Thymus (tissue), 11 donors: ENCODE measurements at regions not wholly inside any gene's neighbourhood (a gene's known extent, or its start where the extent isn't known, plus 50 kb on each side); places are given as distances from the start of the nearest gene placed in this dataset.

Source experiments
- DNase-seq, 9 donors: peaks; one replicate each; pipeline ENCODE4 v3.0.0-alpha.2; 2013; ENCODE audit warnings: low spot score in 9 of 9, low read depth in 6 of 9, missing footprints in 1 of 9
- H3K27ac ChIP-seq, 2 donors: one replicate each; pipeline ENCODE4 v1.5.1; 2013; ENCODE audit warnings: control low read depth in 1 of 2, low read depth in 1 of 2, low read length in 1 of 2, mild to moderate bottlenecking in 1 of 2, moderate library complexity in 1 of 2
- H3K27me3 ChIP-seq, 2 donors: one replicate each; pipeline ENCODE4 v1.5.1; 2013; ENCODE audit warnings: low read length in 1 of 2; ENCODE audit not compliant: control insufficient read depth in 2 of 2, insufficient read depth in 1 of 2
- H3K36me3 ChIP-seq, 2 donors: one replicate each; pipeline ENCODE4 v1.5.1; 2013; ENCODE audit warnings: low read length in 1 of 2, mild to moderate bottlenecking in 1 of 2, moderate library complexity in 1 of 2; ENCODE audit not compliant: control insufficient read depth in 2 of 2, insufficient read depth in 2 of 2
- H3K4me1 ChIP-seq, 2 donors: one replicate each; pipeline ENCODE4 v1.5.1; 2013; ENCODE audit warnings: low read length in 2 of 2; ENCODE audit not compliant: control insufficient read depth in 2 of 2, insufficient read depth in 2 of 2
- H3K4me3 ChIP-seq, 2 donors: one replicate each; pipeline ENCODE4 v1.5.1; 2013; ENCODE audit warnings: low read length in 2 of 2, control low read depth in 1 of 2, mild to moderate bottlenecking in 1 of 2
- H3K9me3 ChIP-seq, 2 donors: one replicate each; pipeline ENCODE4 v1.5.1; 2013; ENCODE audit warnings: low read length in 1 of 2, mild to moderate bottlenecking in 1 of 2; ENCODE audit not compliant: control insufficient read depth in 2 of 2, insufficient read depth in 1 of 2
- WGBS: extraction: QIAGEN DNeasy Blood & Tissue Kit; methylation state at CpG from one replicate; pipeline ENCODE4 v1.1.7; 2013; 5-methylcytosine and 5-hydroxymethylcytosine counted together
- donor health status: healthy.

- Histone ChIP-seq H3K9me3 (no peaks in the 10 kb centered on the region), H3K36me3 (no peaks in the 10 kb centered on the region), H3K4me3 (no peak overlapping the region), H3K4me1 (no peaks in the 10 kb centered on the region), H3K27me3 (no peaks in the 10 kb centered on the region), H3K27ac (no peak overlapping the region)
- DNase-seq: no peak
- 89% methylated on average over 2 of the region's 2 CpGs for WGBS
Observed at GRCh38 chr6:48188158-48188557, 77.2 kb upstream of the PTCHD4 start.

DNA sequence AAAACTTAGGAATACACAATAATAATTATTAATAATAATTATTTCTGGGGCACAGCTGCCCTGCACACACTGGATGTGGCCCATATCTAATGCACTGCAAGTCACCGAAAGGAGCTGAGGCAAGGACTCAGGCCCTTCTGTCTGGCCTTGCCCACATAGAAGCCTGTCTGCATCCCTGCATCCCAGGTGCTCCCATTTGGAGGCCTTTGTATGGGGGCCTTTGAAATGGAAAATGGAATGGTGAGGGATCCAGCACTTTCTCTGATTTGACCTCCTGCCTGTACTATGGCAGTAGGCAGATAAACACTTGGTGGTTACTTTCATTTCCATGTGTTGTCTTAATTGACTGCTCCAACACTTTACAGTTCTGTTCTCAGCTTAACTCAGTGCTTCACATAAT lies 75.7 kb upstream of the PTCHD4 start:
- H3K36me3 ChIP-seq: no peaks in the 10 kb centered on the region
- WGBS: 100% methylated on average over 1 of the region's 1 CpG

DNA sequence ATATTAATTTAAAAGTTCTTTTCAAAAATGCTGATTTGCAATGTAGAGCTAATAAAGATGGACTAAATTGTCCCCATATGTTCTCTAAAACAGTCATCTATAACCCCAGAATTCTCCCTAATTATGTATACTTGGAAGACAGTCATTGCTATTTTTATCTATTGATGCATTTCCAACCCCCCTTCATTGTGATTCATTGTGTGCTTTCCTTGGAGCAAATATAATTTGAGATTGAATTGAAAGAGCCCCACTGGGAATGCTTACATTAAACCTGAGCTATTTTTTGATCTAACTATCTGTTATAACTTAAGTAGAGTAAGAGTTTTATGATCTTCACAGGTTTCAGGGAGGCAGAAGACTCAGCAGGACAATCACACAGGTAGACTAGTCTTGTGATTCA lies 73.7 kb upstream of the PTCHD4 start:
- H3K4me1 ChIP-seq: no peaks in the 10 kb centered on the region
- no peaks in the 10 kb centered on the region for H3K36me3 ChIP-seq
- DNase-seq: no peak
- no peak overlapping the region for H3K27ac ChIP-seq
- no peaks in the 10 kb centered on the region for H3K9me3 ChIP-seq
- H3K4me3 ChIP-seq: no peak overlapping the region
- no peaks in the 10 kb centered on the region for H3K27me3 ChIP-seq

More for the DNA sequence above, 75.7 kb upstream of the PTCHD4 start:
- H3K27me3 ChIP-seq: no peaks in the 10 kb centered on the region
- no peaks in the 10 kb centered on the region for H3K9me3 ChIP-seq
- H3K4me3 ChIP-seq: no peak overlapping the region
- no peak for DNase-seq
- no peaks in the 10 kb centered on the region for H3K4me1 ChIP-seq
- no peak overlapping the region for H3K27ac ChIP-seq

DNA sequence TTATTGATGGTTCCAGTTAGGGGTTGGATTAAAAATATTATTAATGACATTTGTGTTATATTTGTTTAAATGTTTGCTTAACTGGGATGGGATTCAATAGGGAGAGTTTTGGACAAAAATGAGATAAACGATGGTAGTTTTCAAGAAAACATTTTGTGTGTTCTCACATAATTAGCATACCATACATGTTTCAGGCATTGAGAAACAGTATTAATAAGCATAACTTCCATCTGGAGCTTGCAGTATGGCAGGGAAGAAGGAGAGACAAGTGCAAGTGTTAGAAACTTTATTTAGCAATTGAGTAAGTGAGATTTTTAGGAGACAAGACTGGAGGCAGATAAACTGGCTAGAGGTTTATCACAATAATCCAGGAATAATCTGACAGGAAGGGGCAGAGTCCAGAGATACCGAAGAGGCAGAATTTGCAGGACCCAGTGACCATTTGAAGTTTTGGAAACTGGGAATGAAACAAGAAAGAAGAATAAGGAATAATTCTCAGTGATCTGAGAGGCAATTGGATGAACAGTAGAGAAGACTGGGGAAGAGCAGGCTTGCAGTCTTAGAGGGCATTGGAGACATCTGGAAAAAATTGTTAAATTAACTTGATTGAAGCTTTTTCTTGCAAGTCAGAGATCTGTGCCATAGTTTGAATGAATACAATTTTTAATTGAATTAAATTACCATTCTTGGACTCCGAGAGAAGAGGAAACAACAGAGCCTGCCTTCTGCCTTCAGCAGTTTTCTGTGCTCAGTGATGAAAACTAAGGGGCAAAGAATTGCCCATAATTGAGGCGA lies 73.0 kb upstream of the PTCHD4 start:
- Histone ChIP-seq H3K27ac (no peak overlapping the region), H3K9me3 (no peaks in the 10 kb centered on the region), H3K4me3 (no peak overlapping the region), H3K4me1 (no peaks in the 10 kb centered on the region), H3K36me3 (no peaks in the 10 kb centered on the region), H3K27me3 (no peaks in the 10 kb centered on the region)
- no peak for DNase-seq
- WGBS: 93% methylated on average over 4 of the region's 4 CpGs

- 86% methylated on average over 1 of the region's 1 CpG for WGBS
- Histone ChIP-seq H3K9me3 (no peaks in the 10 kb centered on the region), H3K4me1 (no peaks in the 10 kb centered on the region), H3K27me3 (no peaks in the 10 kb centered on the region), H3K36me3 (no peaks in the 10 kb centered on the region), H3K4me3 (no peak overlapping the region), H3K27ac (no peak overlapping the region)
- no peak for DNase-seq
Observed at GRCh38 chr6:48183178-48183577, 72.2 kb upstream of the PTCHD4 start.

DNA sequence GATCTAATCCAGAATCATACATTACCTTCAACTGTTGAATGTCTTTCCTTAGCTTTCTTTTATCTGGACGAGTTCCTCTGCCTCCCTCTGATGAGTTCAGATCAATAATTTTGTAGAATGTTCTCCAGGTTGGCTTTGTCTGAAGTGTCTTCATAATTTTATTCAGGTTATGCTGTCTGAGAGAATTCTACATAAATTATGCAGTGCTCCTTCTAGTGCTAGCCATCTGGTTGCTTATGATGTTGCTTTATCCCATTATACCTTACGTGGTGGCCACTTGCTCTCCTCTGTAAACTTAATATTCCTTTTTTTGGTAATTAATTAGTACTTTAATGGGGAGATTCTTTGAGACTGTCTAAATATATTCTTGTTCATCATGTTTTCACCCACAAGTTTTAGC lies 67.7 kb upstream of the PTCHD4 start:
- 90% methylated on average over 2 of the region's 2 CpGs for WGBS
- Histone ChIP-seq H3K4me1 (no peaks in the 10 kb centered on the region), H3K27me3 (no peaks in the 10 kb centered on the region), H3K36me3 (no peaks in the 10 kb centered on the region), H3K9me3 (no peaks in the 10 kb centered on the region), H3K4me3 (no peak overlapping the region), H3K27ac (no peak overlapping the region)
- no peak for DNase-seq

- WGBS: 94% methylated on average over 3 of the region's 3 CpGs
- Histone ChIP-seq H3K9me3 (no peaks in the 10 kb centered on the region), H3K27ac (no peak overlapping the region), H3K36me3 (no peaks in the 10 kb centered on the region), H3K4me3 (no peak overlapping the region), H3K27me3 (no peaks in the 10 kb centered on the region), H3K4me1 (no peaks in the 10 kb centered on the region)
- no peak for DNase-seq
Observed at GRCh38 chr6:48177786-48178185, 66.8 kb upstream of the PTCHD4 start.

DNA sequence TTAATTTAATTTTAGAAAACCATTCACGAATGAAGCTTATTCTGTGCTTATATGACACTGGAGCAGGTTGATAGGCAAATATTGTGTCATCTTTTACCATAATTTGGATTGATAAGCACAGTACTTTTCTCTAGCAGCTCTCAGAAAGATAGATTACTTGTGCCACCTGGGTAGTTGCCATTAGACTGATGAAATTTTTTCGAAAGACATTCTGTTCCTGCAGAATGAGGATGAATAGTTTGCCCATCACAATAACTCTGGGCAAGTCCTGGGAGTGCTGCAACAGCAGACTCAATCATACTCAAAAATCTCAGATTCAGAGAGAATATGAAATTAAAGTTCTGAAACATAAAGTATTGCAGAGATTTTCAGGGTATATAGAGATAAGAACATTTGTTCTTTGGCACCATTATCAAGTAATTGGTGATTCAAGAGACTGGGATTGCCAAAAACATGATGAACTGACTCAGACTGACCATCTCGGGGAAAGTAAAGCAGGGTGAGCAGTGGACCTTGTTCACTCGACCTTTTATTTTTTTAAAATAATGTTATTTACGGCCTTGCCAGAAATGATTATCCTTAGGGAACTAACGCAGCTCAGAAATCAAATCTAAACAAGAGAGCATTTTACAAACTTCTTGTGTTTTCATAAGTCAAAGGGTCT lies 65.8 kb upstream of the PTCHD4 start:
- Histone ChIP-seq H3K4me3 (no peak overlapping the region), H3K27ac (no peak overlapping the region), H3K27me3 (no peaks in the 10 kb centered on the region), H3K4me1 (no peaks in the 10 kb centered on the region), H3K9me3 (no peaks in the 10 kb centered on the region), H3K36me3 (no peaks in the 10 kb centered on the region)
- DNase-seq: no peak
- 90% methylated on average over 6 of the region's 6 CpGs for WGBS

DNA sequence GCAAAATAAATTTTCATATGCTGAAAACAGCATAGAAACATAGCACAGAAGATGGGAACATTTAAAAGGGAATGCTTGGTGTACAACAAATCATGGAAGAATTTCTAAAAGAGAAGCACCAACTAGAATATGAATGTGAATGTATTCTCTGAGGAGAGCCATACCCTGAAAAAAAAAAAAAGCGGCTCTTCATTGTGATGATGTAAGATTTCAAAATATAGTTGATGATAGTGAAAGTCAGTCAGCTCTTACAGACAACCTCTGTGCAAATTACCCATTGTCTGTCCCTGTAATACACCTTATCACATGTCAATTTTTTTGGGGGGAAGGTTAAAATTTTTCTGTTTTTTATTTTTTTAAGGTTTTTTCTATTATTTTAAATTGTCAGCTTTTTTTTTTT lies 58.6 kb upstream of the PTCHD4 start:
- no peaks in the 10 kb centered on the region for H3K36me3 ChIP-seq
- no peak overlapping the region for H3K4me3 ChIP-seq
- no peak overlapping the region for H3K27ac ChIP-seq
- 98% methylated on average over 1 of the region's 1 CpG for WGBS
- no peaks in the 10 kb centered on the region for H3K27me3 ChIP-seq
- no peaks in the 10 kb centered on the region for H3K9me3 ChIP-seq
- H3K4me1 ChIP-seq: no peaks in the 10 kb centered on the region
- DNase-seq: no peak
